NCI-H510A (cell line): ENCODE measurements at regions not wholly inside any gene's neighbourhood (a gene's known extent, or its start where the extent isn't known, plus 50 kb on each side); places are given as distances from the start of the nearest gene placed in this dataset.
"Not testable (repeated sequence)": the region's sequence is repeated elsewhere in the genome, so short reads cannot be mapped to it uniquely, and the experiment has no call there.

Experiments
- DNase-seq: peaks from one replicate; lab custom pipeline; 2025; lab: John Stamatoyannopoulos, UW

GRCh38 chr10:55747244-55747643 lies 613.8 kb downstream of the ZWINT start:
- no peak for DNase-seq

- no peak for DNase-seq
These were observed 615.1 kb downstream of the ZWINT start for GRCh38 chr10:55746002-55746401.

DNA sequence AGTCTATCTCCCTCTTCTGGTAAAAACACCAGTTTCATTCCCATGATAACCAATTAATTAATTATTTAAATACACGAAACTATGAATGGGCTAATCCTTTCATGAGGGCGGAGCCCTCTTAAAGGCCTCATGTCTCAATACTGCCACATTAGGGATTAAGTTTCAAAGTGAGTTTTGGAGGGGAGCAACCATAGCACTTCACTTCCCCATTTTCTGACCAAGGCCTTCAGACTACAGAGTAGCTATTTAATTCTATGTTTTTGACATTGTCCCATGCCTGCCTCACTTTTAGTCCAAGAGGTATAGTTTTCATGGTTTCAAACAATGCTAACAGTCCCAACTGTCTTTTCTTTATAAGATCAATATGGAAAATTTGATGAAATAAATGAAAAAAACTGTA lies 618.6 kb downstream of the ZWINT start:
- no peak for DNase-seq

GRCh38 chr10:55740767-55741166 lies 620.3 kb downstream of the ZWINT start:
- not testable (repeated sequence) for DNase-seq

DNA sequence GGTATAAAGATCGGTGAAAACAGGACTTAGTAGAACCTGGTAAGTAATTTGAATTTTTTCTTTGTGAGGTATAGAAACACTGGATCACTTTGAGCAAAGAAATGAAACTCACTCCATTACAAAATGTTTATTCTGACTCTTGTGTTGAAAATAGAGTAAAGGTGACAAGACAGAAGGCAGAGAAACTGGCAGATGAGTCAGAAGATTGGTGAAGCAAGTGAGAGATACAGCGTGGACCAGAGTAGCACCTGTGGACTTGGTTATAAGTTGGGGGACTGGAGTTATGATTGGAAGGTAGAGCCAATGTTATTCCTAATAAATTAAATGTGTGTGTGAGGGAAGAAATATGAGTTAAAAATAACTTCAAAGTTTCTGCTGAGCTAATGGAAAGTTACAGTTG lies 620.9 kb downstream of the ZWINT start:
- no peak for DNase-seq

GRCh38 chr10:55734112-55734511 lies 626.9 kb downstream of the ZWINT start:
- DNase-seq, result no peak

DNA sequence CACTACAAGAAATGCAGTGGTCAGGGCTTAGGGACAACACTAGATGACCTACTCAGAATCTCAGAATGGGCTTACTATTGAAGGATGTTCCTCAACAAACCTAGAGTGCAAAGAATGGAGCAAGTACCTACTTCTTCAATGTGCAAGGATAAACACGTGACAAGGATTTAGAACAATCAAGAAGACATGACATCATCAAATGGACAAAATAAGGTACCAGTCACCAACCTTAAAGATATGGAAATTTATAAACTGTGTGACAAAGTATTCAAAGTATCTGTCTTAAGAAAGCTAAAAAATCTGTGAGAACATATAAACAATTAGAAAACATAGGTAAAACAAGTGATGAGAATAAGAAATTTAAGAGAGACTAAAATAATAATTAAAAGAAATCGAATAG lies 656.1 kb downstream of the ZWINT start:
- no peak for DNase-seq

DNA sequence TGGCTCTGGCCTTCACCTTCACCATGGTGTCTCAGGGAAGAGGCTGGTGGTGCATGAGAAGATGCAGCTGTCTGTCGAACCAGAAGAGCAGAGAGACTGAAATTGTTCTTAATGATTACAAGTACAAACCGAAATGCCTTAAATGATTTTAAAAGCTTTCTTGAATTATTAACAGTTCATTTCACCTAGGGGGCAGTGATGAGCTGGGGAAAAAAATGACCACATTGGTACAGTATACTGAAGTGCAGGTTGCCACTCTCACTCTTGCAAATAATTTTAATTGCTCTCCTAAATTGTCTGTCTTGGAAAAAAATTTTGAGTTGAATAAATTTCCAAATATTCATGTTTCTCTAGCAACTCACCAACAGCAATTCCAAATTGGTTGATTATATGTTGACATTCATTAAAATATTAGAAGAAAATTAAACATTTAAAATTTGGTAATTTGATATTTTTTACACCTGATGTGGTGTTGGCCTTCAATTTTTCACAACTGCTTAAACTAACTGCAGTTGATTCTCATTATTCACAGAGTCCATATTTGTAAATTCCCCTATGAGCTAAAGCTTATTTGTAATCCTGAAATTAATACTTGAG lies 692.6 kb downstream of the ZWINT start:
- DNase-seq, result no peak

DNA sequence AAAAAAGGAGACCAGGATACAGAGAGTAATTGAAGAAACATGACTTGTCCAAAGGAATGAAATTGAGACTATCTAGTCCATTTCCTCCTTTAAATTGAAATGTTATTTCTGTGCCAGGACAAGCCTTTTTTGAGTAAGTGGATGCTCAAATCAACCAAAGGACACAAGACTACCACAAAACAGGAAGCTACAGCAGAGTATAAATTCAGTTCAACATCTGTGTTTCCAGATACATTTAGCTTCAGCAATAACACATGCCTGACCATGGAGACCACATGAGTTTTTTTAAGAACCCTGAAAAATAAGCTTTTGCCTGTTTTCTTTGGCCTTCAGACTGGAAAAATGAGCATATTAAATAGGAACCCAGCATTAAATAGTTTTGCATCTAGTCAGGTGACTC lies 707.5 kb downstream of the ZWINT start:
- no peak for DNase-seq

DNA sequence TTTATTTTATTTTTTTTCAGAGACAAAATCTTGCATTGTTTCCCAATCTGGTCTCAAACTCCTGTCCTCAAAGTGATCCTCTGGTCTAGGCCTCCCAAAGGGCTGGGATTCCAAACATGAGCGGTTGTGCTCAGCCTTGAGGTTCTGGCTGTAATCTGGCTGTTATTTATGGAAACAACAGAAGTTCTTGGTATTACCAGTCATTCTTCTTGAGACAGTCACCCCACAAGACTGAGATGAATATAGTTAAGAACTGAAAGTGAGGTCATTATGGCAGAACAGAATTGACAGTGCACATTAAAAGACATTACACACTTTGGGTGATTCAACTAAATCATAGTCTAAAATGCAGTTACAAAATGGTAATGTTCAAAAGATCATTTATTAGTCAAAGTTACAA lies 719.5 kb downstream of the ZWINT start:
- DNase-seq, result no peak

GRCh38 chr10:55631071-55631654 lies 729.9 kb downstream of the ZWINT start:
- DNase-seq, result peak; percentile 58

DNA sequence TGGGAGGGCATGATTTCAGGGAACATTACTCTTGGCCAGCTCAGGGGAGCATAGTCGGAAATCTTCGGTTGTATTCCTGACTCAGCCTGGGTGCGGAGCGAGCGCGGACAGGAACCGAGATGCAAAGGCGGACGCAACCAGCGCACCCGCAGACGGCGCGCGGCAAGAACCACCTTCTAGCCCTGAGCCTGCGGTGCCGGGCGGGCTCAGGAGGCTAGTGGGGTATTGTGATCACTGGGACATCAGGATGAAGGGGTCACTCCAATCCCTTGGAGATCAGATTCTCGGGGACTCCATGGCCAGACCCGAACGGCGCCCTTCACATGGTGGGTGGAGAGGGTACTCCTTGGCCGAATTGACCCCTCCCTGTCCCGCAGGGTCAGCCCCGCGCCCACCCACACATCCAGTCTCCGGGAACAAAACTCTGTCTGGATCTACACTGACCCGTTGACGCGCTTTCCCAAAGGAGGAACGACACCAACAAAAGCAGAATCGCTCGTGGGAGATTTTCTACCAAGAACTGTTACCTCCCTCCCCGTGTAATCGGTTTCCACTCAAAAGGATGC lies 730.5 kb downstream of the ZWINT start:
- DNase-seq, result no peak

DNA sequence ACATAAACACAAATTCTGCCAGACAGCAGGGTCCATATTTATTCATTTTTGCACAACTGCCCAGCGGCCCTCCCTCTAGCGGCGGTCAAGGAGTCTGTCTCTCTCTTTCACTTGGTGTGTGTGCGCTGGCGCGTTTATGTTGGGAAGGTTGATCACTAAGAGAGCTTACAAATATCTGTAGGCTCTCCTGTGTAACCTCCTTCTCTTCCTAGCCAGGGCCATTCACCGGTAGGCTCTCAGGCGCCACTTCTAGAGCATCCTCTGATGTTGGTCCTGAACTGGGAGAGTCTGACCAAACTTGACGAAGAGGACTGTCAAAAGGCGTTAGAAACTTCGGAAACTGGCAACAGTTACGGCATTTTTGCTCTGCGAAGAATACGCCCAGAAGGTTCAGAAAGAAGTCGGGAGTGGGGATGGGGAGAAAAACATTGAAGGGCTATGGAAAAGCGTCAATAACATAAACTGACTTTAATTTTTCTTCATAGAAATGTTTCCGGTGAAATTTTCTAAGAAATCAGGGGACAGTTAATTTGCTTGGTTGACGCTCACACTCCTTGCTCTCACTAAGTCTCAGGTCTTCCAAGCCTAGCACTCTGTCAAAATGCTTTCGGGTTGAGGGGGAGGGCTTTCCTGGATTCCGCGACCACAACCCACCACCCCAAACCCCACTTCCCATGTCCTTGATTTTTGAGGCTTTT lies 731.1 kb downstream of the ZWINT start:
- DNase-seq, result no peak

- peak; percentile 24 for DNase-seq
These were observed 732.8 kb downstream of the ZWINT start for GRCh38 chr10:55628260-55628701.

DNA sequence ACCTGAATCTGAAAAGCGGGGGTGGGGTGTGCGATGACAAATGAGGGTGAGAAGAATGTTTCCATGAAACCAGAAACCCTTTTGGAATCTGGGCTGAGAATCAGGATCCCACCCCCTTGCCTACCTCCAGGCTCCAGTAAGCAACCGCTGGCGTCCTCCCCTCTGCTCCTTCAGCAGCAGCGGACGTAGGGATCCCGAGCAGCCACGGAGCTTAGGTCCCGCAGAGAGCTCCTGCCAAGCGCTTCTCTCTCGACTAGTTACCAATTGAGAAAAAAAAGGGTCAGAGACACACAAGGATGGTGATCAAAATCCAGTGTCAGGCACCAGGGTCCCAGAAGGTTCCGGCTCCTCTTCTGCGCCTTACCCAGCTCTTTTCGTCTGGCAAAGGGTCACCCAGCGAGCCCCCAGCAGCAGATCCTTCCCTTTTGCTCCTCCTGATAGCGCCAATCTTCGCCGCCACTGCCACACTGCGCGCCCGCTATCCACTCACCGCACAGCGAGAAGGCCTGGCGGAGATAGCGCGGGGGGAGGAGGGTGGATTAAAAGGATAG lies 733.5 kb downstream of the ZWINT start:
- DNase-seq, result no peak

DNA sequence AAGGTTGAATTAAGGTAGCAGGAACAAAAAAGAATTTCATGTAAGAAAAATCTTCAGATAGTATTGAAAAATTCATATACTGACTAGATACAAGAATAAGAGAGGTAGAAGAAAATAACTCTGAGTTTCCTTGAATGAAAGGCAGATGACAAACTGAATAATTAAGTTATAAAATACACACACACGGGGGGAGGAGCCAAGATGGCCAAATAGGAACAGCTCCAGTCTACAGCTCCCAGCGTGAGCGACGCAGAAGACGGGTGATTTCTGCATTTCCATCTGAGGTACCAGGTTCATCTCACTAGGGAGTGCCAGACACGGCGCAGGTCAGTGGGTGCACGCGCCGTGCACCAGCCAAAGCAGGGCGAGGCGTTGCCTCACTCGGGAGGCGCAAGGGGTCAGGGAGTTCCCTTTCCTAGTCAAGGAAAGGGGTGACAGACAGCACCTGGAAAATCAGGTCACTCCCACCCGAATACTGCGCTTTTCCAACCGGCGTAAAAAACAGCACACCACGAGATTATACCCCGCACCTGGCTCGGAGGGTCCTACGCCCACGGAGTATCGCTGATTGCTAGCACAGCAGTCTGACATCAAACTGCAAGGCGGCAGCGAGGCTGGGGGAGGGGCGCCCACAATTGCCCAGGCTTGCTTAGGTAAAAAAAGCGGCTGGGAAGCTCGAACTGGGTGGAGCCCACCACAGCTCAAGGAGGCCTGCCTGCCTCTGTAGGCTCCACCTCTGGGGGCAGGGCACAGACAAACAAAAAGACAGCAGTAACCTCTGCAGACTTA lies 759.2 kb downstream of the ZWINT start:
- not testable (repeated sequence) for DNase-seq

DNA sequence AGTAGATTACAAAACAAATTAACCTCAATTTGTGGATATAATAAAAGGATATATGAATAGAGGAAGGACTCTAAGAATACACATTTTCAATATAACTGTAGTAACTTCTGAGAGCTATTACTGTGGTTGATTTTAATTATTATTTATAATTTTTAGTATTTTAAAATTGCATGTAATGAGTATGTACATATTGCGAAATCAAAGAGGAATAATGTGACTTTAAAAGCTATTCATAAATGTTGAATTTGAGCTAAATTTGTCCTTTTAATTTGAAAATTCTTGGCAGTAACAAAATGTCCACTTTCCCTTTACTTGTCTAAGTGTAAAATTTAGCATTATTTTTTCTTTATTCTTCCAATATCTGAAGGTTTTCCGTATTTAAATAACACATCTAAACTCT lies 750.6 kb upstream of the PCDH15 start:
- no peak for DNase-seq

DNA sequence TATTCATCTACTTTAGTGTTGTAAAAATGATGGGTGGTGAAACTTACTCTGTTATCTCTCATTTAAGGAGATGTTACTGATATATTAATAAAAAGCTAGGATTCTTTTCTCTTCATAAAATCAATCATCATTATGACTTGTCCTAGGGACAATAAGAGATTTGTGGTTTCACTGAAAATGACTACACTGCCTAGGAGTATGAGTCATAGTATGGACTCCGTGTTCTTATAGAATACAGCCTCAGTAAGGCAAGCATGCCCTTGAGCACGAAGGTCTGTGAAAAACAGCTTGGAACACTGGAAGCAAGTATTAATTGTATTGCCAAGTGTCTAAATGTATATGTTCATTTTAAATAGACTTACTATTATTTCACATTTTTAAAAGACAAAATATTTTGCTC lies 749.2 kb upstream of the PCDH15 start:
- DNase-seq, result no peak

GRCh38 chr10:55537497-55537896 lies 736.5 kb upstream of the PCDH15 start:
- DNase-seq, result not testable (repeated sequence)

GRCh38 chr10:55519264-55519663 lies 718.2 kb upstream of the PCDH15 start:
- DNase-seq, result no peak

- DNase-seq, result not testable (repeated sequence)
These were observed 717.4 kb upstream of the PCDH15 start for GRCh38 chr10:55518416-55518815.

DNA sequence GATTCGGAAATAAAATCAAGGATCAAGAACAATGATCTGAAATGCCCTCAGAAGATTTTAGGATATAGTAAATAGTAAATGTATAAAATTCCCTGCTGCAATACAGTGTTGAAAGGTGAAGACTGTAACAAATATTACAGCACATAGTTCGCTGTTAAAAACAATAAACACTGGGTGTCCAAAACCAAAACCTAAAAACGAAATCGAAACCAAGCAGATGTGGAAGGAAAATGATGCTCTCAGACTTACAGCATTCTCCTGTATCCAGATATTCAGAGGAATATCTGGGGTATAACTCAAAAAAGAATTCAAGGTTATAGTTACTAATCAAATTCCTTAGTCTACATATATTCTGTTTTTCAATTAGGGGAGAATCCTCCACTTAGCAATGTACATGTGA lies 708.1 kb upstream of the PCDH15 start:
- DNase-seq, result no peak
